Liver (tissue), 3 donors: ENCODE measurements at regions not wholly inside any gene's neighbourhood (a gene's known extent, or its start where the extent isn't known, plus 50 kb on each side); places are given as distances from the start of the nearest gene placed in this dataset.

Source experiments
- CTCF ChIP-seq: fragments of 150-350 bp; IDR thresholded peaks from 2 replicates; pipeline ENCODE4 v1.5.1; 2017; ENCODE audit warnings: improper control_type of control experiment, low read depth, low read length; ENCODE audit not compliant: missing input control
- EGR1 ChIP-seq, 2 donors: IDR thresholded peaks; 2 replicates each; pipeline ENCODE4 v1.6.1; 2016 to 2018; ENCODE audit warnings: antibody characterized with exemption in 2 of 2, low read depth in 2 of 2
- FOXA1 ChIP-seq: IDR thresholded peaks from 2 replicates; pipeline ENCODE4 v1.6.1; 2016; ENCODE audit warnings: antibody characterized with exemption
- FOXA2 ChIP-seq: IDR thresholded peaks from 2 replicates; pipeline ENCODE4 v1.6.1; 2016; ENCODE audit warnings: antibody characterized with exemption
- GABPA ChIP-seq, 2 donors: IDR thresholded peaks in 1 of 2; conservative IDR thresholded peaks in 1 of 2; 2 replicates each; pipeline ENCODE4 v1.6.1; 2016; ENCODE audit warnings: antibody characterized with exemption in 2 of 2, mild to moderate bottlenecking in 1 of 2, moderate library complexity in 1 of 2
- HNF4A ChIP-seq, 2 donors: conservative IDR thresholded peaks; 2 replicates each; pipeline ENCODE4 v1.6.1; 2016; ENCODE audit warnings: antibody characterized with exemption in 2 of 2, mild to moderate bottlenecking in 2 of 2
- JUND ChIP-seq, 2 donors: IDR thresholded peaks; 2 replicates each; pipeline ENCODE4 v1.6.1; 2016; ENCODE audit warnings: antibody characterized with exemption in 2 of 2
- MAX ChIP-seq: IDR thresholded peaks from 2 replicates; pipeline ENCODE4 v1.6.1; 2016; ENCODE audit warnings: antibody characterized with exemption
- RAD21 ChIP-seq, 2 donors: IDR thresholded peaks; 2 replicates each; pipeline ENCODE4 v1.6.1; 2016; ENCODE audit warnings: antibody characterized with exemption in 2 of 2, mild to moderate bottlenecking in 2 of 2
- REST ChIP-seq: IDR thresholded peaks from 2 replicates; pipeline ENCODE4 v1.6.1; 2016; ENCODE audit warnings: antibody characterized with exemption, mild to moderate bottlenecking
- SP1 ChIP-seq: IDR thresholded peaks from 2 replicates; pipeline ENCODE4 v1.6.1; 2018; ENCODE audit warnings: antibody characterized with exemption, mild to moderate bottlenecking
- TAF1 ChIP-seq: conservative IDR thresholded peaks from 2 replicates; pipeline ENCODE4 v1.6.1; 2016; ENCODE audit warnings: antibody characterized with exemption, mild to moderate bottlenecking
- YY1 ChIP-seq: IDR thresholded peaks from 2 replicates; pipeline ENCODE4 v1.6.1; 2016; ENCODE audit warnings: antibody characterized with exemption, mild to moderate bottlenecking
- ZBTB33 ChIP-seq: IDR thresholded peaks from 2 replicates; pipeline ENCODE4 v1.6.1; 2016; ENCODE audit warnings: antibody characterized with exemption
- donor health status: healthy.
- donor health status: healthy.

GRCh38 chr13:73171271-73171682 lies 112.5 kb downstream of the KLF5 start:
- TF ChIP-seq SP1 (no peak), CTCF (no peak), GABPA (IDR thresholded peaks at IDR 0.05 in 1 of 2, conservative IDR thresholded peaks at IDR 0.05 in 1 of 2) (no peak), YY1 (no peak), TAF1 (no peak), MAX (no peak), FOXA2 (no peak), JUND (IDR thresholded peaks at IDR 0.05) (no peak), RAD21 (IDR thresholded peaks at IDR 0.05) (no peak), ZBTB33 (no peak), EGR1 (IDR thresholded peaks at IDR 0.05; ENCODE audit: low read depth in 2 of 2) (no peak), HNF4A (conservative IDR thresholded peaks at IDR 0.05) (no peak), REST (no peak), FOXA1 (no peak)
